T1000 (cell line): ENCODE measurements at regions not wholly inside any gene's neighbourhood (a gene's known extent, or its start where the extent isn't known, plus 50 kb on each side); places are given as distances from the start of the nearest gene placed in this dataset.
"Not testable (repeated sequence)": the region's sequence is repeated elsewhere in the genome, so short reads cannot be mapped to it uniquely, and the experiment has no call there.

Source experiments
- DNase-seq: peaks from one replicate; lab custom pipeline; 2025; ENCODE audit warnings: mixed read lengths; lab: John Stamatoyannopoulos, UW

DNA sequence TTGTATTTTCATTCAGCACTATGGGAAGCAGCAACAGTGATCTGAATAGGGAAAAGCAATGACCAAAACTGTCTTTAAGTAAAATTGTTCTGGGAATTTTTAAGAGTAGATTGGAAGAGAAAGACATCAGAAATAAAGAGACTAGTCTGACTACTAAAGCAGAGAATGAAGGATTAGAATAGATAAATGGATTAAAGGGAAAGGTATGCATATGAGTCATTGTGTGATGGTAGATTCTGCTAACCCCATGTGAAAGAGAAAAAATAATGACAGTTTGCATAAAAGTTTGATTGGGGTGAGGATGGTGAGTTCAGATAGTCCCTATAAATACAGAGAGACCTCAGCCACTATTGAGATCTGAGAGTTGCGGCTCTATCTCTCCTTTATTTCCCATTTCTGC, 139.6 kb upstream of the DCC start:
- DNase-seq, result no peak

DNA sequence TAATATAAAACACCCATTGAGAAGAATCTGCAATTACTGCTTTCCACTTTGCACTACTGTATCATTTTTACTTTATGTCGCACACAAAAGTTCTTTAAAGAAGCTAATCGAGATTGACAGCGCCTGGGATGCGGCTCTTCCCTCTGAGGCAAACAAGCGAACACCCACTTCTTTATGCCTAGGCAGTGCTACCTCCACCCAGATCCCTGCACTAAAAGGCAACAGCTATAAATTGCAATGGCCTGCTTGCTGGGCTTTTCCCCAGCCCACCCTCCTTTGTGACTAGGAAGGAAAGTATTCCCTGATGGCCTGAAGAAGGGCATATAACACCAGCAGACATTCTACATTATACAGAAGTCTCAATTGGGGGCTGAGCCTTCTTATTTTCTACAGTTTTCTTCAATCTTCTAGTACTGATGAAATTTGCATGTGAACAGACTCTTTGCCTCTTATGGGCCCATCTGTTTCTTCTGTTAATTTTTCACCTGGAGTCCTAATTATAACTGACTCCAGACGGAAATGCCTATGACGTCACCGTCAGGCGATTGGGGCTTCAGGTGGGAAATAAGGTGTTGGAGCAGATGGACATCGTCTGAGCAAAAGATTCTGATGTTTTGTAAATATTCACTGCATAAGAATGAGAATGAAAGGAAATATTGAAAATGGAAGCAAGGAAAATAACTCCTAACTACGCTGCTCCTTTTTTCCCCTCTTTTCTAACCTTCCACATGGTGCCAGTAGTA, 138.9 kb upstream of the DCC start:
- no peak for DNase-seq

DNA sequence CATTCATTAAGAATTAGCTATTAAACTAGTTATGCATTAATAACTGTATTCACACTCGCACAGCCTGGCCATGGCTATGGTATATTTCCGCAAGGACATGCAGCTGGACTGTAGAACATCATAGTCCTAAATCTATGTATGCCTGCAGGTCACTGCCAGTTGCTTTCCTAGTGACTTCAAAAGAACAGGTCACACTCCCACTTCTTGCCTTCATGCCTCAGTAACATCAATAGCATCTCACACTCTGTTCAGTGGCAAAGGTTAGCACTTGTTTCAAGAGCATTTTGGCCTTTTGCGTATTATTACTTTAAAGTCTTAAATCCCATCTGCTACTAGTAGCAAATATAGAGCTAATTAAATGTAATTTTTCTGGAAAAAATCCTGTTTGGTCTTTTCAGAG, 131.4 kb upstream of the DCC start:
- DNase-seq, result no peak

DNA sequence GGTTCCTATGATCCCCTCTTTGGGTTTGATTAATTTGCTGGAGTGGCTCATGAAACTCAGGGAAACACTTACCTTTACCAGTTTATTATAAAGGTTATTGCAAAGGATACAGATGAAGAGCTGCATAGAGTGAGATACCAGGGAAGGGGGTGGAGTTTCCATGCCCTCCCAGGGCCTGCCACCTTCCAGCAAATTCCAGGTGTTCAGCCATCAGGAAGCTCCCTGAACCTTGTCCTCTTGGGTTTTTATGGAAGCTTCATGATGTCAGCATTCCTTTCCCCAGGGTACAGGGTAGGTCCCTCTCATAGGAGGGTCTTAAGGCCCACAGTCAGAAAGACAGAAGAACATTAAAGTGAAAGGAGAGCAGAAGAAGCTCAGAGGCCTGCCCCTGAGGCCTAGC, 123.9 kb upstream of the DCC start:
- no peak for DNase-seq

DNA sequence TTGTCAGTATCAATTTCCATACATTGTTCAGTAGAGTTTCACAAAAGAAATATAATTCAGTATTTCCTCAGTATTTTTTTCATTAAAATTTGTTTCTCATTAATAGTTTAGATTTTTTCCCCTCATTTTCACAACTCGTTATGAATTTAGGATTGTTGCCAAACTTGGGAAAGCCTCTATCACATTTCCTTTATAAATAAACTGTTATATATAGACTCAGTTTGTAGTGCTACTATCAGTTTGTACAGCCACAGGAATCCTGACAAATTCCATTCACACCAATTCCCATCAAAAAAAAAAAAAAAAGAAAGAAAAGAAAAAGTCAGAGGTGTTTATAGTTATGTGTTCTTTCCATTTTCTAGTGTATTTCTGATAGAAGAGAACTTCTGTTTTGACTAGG, 123.3 kb upstream of the DCC start:
- no peak for DNase-seq

DNA sequence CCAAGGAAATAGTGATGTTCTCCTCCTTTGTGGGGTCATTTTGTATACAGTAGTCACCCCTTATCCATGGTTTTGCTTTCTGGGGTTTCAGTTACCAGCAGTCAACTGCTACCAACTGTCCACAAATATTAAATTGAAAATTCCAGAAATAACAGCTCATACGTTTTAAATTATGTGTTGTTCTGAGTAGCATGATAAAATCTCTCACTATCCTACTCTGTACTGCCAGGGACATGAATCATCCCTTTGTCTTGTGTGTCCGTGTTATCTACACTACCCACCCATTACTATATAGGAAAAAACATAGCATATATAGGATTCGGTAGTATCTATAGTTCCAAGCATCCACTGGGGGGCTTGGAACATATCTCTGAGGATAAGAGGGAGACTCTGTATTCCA, 120.9 kb upstream of the DCC start:
- no peak for DNase-seq

DNA sequence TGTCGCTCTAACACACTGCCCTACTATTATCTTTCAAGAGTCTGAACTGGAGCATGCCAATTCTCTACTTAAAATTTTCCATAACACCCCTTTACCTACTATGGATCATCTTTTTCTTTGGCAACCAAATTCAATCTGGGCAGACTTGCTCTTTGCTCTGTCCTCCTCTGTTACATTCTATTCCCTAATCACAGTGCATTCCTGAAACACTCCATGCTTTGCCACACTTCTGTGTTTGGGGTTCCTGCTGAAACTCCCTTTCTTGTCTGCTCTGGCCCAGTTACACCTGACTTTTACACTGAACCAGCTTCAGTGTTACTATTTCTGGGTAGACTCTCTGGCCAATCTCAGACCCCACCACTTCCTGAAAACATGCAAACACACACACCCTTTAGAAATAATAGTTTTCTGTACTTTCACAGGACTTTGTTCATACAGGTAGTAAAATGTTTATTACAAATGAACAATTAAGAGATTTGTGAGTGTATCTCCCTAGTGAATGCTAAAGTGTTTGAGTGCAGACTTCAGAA, 119.9 kb upstream of the DCC start:
- no peak for DNase-seq

DNA sequence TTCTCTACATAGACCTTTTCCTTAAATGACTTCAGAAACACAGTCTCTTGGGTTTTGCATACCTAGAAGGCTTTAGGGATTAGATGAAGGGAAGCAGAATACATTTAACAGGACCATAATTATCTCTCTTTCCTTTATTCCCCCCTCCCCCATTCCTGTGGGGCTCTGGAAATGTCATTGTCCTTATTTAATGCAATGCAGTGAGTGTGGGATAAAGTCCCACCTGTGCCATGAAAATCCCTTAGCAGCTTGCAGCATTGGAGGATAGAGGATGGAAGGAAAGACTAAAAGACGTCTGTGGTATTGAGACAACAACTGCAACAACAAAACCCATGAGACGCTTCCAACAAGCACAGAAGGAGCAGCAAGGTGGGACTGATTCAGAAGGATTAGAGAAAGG, 117.8 kb upstream of the DCC start:
- no peak for DNase-seq

DNA sequence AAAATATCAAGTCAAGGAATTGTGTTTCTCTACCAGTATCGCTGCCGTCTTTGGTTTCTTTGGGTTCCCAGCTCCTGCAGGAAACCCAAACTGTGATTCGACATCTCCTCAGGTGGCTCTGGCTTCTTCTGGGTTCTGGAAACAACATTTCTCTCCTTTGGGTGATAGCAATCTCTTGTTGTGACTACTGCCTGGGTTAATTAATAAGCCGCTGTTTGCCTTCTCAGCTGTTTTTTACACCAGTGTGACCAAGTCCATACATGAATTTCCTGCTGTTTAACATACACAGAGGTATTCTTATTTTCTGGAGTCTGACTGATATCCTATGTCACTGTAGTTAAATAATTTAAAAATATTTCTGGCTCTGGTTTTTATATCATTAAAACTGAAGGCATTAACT, 112.5 kb upstream of the DCC start:
- DNase-seq, result no peak

DNA sequence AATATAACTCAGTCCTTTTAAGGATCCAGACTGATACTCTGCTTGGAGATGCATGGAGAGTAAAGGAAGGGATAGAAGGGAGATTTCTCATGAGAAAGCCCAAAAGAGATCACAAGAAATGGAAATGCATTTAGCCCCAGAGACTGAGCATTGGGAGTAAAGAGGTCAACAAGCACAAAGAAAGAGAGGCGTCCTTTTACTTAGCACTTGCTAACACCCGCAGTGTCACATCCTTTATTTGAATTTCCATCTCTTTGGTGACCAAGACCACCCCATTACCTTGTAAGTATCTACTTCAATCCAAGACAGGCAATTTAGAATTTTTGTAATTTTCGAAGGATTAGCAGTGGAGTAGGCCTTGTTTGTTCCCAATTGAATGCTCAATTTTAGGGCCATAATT, 111.8 kb upstream of the DCC start:
- DNase-seq, result no peak

DNA sequence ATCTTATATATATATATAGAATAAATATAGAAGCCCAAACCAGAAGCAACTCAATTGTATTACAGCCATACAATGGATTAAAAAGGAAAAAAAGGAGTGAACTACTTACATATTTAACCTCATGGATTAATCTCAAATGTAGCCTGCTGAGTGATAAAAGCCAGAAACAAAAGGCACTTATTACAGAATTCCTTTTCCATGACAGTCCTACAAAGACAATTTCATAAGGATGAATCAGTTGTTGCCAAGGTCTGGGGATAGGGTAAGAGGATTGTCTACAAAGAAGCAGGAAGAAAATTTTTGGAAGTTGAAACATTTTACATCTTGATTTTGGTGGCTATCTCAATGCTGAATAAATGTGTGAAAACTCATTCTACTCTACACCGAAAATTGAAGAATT, 103.9 kb upstream of the DCC start:
- no peak for DNase-seq

DNA sequence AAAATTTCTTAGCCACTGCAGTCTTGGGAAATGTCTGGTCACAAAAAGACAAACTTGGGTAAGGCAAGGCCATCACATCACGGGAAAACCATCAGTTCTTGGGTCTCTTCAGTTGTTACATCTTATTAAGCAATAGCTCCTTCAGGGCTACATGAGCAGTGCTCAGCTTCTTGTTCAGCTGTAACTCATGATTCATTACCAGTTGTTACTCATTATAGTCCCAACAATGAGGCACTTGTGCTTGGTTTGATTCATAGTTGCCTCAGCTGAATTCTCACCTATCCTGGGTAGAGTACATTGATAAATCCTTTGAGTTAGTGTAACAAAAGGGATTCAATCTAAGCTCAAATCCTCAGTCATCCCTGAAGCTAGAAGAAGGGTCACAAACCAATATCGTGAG, 102.4 kb upstream of the DCC start:
- no peak for DNase-seq

DNA sequence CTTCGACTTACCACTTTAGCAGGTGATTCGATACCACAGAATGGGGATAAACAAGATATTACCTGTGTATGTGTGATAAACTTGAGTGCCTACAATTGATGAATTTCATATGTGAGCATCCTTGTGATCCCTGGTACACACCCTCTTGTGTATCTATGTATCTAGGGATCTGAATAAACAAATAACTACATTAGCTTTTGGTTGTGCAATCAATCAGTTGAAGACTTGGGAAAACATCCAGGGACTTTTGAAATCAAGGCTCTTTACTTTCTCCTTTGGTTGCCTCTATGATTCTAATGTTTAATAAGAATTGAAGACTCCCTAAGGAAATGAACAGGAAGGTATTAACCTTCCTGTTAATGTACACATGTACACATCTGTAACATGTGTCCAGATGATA, 97.3 kb upstream of the DCC start:
- DNase-seq, result no peak

DNA sequence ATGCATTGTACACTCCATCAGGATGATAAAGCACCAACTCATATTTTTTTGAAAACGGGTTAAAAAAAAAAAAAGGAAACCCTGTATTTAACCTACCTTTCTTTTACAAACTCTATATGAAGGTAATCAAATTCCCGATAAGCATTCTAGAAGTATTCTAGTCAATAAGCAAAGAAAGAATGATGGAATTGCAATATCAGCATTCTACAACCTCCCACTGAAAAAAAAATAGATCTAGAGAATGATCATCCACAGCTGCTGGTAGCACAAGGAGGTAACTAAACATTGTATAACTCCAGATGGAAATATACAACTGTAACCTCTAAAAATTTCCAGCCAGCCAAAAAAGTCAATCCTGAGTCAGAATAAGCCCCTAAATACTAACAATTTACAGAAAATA, 95.3 kb upstream of the DCC start:
- DNase-seq, result no peak

DNA sequence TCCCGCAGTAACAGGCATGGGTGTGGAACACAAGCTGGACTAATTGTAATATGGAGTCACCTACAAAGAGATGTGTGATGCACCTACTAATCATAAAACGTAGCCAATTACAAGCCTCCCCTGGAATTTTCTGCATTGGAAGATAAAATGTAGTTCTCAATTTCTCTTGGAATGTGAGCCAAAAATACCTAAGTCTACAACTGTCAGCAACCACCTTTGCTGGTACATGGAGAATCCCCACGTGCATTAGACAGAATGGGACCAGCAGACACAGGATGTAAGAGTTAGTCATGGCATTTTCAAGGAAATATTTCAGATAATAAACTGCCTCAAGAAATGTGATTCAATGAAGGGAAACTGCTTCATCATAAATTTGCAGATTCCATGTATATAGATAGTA, 85.6 kb upstream of the DCC start:
- DNase-seq, result no peak

DNA sequence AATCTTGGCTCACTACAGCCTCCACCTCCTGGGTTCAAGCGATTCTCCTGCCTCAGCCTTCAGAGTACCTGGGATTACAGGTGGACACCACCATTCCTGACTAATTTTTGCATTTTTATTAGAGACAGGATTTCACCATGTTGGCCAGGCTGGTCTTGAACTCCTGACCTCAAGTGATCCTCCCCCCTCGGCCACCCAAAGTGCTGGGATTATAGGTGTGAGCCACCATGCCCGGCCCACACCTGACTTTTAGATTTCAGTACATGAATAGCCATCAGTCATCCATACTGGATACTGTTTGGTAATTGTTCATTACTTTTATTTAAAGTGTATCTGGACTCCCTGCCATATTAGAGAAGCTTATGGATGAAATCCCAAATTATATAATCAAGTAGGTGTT, 82.6 kb upstream of the DCC start:
- not testable (repeated sequence) for DNase-seq

DNA sequence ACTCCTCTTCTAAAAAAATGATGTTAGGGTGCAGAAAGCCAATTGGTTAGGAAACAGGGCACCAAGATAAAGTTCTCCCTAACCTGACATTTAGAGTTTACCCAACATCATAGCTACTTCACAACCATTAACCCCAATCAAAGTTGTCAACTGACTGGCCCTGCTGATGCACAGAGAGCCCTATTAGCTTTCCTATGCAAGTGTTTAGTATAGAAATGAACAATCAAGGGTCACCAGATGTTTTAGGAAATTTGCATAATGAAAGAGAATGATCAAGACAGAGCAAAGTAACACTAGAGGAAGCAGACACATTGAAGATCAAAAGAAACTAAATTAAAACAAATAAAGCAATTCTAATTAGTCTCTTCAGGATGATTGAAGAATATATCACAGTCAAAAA, 64.2 kb upstream of the DCC start:
- DNase-seq, result no peak

DNA sequence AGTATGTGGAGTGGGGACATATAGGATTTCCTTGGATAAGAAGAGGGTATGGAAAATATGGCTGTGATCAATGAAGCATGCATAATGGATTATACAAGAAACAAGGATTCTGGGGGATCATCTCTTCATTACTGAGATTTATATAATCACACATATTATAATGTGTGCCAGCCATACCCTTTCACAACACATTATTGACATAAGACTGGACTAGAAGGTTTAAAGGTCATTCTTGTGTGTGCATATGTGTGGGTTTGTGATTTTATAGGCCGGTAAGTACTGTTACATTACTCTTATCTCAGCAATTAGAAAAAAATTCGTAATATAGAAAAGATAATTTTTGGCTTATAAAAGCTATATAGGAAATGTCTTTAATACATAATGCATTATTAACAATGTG, 62.2 kb upstream of the DCC start:
- no peak for DNase-seq

DNA sequence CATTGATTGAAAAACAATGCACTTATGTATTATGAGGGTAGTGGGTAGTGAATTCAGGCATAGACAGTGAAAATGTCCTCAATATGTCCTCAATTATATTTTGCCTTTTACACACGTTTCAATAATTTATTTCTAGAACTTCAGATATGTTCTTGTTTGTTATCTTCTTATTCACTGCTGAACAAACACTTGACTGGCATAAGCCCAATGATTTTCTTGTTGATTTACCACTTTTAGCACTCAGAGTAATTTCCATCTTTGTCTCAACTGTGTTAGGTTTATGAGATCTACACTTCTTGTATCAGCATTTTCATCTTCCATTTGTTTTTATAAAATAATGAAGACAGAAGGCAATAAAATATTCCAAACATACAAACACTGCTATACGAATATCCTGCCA, 61.8 kb upstream of the DCC start:
- no peak for DNase-seq

DNA sequence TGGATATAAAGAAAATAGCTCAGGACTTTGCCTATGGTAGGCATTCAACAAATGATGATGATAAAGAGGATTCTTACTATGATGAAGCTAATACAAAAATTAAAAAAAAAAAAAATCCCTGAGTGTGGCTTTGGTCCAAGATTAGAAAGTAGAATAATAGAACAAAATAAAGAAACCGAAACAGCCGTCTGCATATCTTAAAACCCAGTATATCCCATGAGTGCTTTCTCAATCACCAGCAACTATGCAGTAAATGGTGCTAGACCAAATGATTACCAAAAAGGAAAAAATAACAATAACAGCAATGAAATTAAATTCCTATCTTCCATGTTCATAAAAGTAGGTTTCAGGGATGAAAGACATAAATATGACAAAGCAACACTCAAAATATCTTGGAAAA, 59.3 kb upstream of the DCC start:
- no peak for DNase-seq

DNA sequence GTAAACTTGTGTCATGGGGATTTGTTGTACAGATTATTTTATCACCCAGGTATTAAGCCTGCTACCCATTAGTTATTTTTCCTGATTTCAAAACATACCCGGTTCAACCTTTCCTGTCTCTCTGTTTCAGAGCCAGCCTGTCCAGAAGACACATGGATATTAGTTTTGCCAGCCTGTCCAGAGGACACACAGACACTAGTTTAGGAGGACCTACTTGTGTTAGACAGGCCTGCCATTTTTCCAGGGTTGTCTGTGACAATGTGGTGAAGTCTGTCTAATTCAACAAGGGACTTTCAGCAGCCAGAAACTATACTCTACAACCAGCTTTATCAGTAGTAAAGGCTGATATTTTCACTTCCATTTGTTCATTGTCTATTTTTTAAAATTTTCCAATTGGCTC, 56.1 kb upstream of the DCC start:
- DNase-seq, result no peak

DNA sequence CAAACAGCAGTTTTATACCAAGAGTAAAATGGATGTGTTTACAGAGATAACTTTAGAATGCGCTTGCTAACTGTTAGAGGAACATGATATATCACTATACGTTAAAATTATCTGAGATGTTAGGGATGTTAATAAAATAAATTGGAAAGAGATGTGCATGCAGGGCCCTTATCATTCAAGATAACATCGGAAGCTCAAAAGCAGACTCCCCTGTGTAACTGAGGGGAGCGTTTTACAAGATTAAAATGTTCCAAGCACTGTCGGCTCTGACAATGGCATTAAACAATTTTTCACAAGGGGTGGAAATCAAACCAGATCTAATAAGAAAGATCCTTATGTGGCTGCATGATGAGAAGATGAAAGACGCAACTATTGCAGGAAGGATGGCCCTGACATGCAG, 53.3 kb upstream of the DCC start:
- no peak for DNase-seq

DNA sequence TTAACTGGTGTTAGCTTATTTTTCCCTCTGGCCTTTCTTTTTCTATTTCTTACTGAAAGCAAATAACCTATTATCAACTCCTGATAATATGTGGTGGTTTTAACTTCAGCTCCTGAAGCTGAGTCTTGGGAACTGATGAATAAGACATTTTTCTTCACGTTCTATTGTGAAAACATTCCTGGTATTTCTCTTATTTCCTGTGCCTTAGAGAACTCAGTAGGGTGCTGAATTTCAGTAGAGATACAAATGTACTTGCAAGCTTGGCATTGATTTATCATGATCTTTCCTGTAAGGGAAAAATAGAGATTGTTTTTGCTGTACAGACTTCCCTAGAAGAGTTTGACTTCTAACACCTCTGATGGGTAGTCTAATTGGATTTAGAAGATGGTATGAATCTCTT, 52.8 kb upstream of the DCC start:
- DNase-seq, result no peak

DNA sequence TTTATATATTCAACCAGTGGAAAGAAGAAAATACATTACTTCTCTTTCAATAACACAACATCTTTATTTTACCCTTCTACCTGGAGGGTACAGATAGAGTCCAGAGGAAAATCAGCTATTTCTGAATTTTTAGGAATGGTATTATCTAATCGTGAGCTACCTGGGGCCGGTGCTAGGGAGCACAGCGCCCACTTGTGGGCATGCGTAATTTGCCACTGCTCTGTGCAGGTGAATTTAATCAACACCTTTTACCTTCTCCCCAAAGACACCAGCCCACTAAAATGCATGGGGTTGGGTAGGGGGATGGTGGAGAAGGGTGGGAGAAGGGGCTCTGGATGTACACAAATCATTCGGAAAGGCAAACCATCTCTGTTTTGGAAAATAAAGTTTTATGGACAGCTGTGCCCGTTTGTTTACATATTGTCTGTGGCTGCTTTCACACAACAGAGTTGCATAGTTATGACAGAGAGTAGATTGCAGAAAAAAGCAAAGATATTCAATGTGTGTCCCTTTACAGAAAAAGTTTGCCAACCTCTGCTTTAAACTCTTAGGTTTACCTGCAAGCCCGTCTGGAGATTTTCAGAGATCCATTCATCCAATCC, 51.5 kb upstream of the DCC start:
- no peak for DNase-seq
